Lung (tissue), 11 donors: ENCODE measurements at regions not wholly inside any gene's neighbourhood (a gene's known extent, or its start where the extent isn't known, plus 50 kb on each side); places are given as distances from the start of the nearest gene placed in this dataset.

ENCODE experiments used
- ATAC-seq: fragments of 200-7000 bp; cut with Tn5 transposase; one replicate; pipeline ENCODE4 v1.9.1; 2020; ENCODE audit warnings: moderate number of reproducible peaks; ENCODE audit not compliant: insufficient read depth, low FRiP score
- DNase-seq, 3 donors: peaks; one replicate each; pipeline ENCODE4 v3.0.0-alpha.2; 2013 to 2017
- H3K27ac ChIP-seq, 2 donors: one replicate each; pipeline ENCODE4 v1.5.1; 2013; ENCODE audit warnings: mild to moderate bottlenecking in 2 of 2, moderate library complexity in 2 of 2, control low read depth in 1 of 2, inconsistent platforms in 1 of 2, low read depth in 1 of 2, low read length in 1 of 2
- H3K27me3 ChIP-seq, 3 donors: one replicate each; pipeline ENCODE4 v1.5.1; 2013; ENCODE audit warnings: low read length in 2 of 3; ENCODE audit not compliant: control insufficient read depth in 3 of 3, insufficient read depth in 3 of 3
- H3K36me3 ChIP-seq, 4 donors: one replicate each; pipeline ENCODE4 v1.5.1; 2013; ENCODE audit warnings: low read length in 4 of 4, mild to moderate bottlenecking in 1 of 4, moderate library complexity in 1 of 4; ENCODE audit not compliant: control insufficient read depth in 4 of 4, insufficient read depth in 4 of 4
- H3K4me1 ChIP-seq, 5 donors: one replicate each; pipeline ENCODE4 v1.5.1; 2013; ENCODE audit warnings: low read length in 5 of 5, mild to moderate bottlenecking in 2 of 5, moderate library complexity in 1 of 5; ENCODE audit not compliant: control insufficient read depth in 5 of 5, insufficient read depth in 5 of 5
- H3K4me3 ChIP-seq: one replicate; pipeline ENCODE4 v1.5.1; 2013; ENCODE audit warnings: mild to moderate bottlenecking, control low read depth, moderate library complexity
- H3K9ac ChIP-seq, 2 donors: one replicate each; pipeline ENCODE4 v1.5.1; 2013; ENCODE audit warnings: low read length in 2 of 2, control low read depth in 1 of 2; ENCODE audit not compliant: insufficient read depth in 1 of 2
- H3K9me3 ChIP-seq, 4 donors: one replicate each; pipeline ENCODE4 v1.5.1; 2013; ENCODE audit warnings: low read length in 3 of 4, mild to moderate bottlenecking in 1 of 4, moderate library complexity in 1 of 4; ENCODE audit not compliant: control insufficient read depth in 4 of 4, insufficient read depth in 3 of 4
- WGBS, 2 donors: extraction: QIAGEN DNeasy Blood & Tissue Kit; methylation state at CpG; one replicate each; pipeline ENCODE4 v1.1.7; 2013; 5-methylcytosine and 5-hydroxymethylcytosine counted together
- TF ChIP-seq, protein P1 (sequence below): IDR thresholded peaks from 2 replicates; pipeline ENCODE4 v1.5.1; 2012; ENCODE audit warnings: mild to moderate bottlenecking; ENCODE audit errors: control extremely low read depth, extremely low read depth
- donor health status: control.
- donor health status: control.
- donor health status: Bipolar disorder and iron deficiency.
- donor health status: healthy.
- donor health status: DM: yes; HTN: yes; CAD: no.

DNA sequence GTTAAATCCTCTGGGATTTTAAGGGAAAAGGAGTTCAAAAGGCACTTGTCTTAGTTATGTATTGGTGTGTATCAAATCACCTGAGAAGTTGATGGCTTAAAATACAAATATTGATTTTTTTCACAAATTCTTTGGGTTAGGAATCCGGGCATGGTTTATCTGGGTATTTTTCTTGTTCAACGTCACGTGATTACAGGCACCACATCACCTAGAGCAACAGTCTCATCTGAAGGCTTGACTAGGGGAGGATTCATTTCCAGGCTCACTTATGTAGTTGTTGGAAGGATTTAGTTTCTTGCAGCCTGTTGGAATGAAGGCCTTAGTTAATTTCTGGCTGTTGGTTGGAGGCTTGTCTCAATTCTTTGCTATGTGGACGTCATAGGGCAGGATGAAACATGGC is 326.1 kb downstream of the STIM2 start:
- DNase-seq (no peak), ATAC-seq (no peak)
- Histone ChIP-seq H3K9ac (no peak overlapping the region), H3K36me3 (no peaks in the 10 kb centered on the region), H3K4me1 (no peaks in the 10 kb centered on the region), H3K4me3 (no peak overlapping the region), H3K9me3 (no peaks in the 10 kb centered on the region), H3K27me3 (no peaks in the 10 kb centered on the region), H3K27ac (no peak overlapping the region)
- TF ChIP-seq, protein P1, sequence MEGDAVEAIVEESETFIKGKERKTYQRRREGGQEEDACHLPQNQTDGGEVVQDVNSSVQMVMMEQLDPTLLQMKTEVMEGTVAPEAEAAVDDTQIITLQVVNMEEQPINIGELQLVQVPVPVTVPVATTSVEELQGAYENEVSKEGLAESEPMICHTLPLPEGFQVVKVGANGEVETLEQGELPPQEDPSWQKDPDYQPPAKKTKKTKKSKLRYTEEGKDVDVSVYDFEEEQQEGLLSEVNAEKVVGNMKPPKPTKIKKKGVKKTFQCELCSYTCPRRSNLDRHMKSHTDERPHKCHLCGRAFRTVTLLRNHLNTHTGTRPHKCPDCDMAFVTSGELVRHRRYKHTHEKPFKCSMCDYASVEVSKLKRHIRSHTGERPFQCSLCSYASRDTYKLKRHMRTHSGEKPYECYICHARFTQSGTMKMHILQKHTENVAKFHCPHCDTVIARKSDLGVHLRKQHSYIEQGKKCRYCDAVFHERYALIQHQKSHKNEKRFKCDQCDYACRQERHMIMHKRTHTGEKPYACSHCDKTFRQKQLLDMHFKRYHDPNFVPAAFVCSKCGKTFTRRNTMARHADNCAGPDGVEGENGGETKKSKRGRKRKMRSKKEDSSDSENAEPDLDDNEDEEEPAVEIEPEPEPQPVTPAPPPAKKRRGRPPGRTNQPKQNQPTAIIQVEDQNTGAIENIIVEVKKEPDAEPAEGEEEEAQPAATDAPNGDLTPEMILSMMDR = no peak
- 88 to 89% methylated on average over 4 of the region's 4 CpGs for WGBS, 2 donors

DNA sequence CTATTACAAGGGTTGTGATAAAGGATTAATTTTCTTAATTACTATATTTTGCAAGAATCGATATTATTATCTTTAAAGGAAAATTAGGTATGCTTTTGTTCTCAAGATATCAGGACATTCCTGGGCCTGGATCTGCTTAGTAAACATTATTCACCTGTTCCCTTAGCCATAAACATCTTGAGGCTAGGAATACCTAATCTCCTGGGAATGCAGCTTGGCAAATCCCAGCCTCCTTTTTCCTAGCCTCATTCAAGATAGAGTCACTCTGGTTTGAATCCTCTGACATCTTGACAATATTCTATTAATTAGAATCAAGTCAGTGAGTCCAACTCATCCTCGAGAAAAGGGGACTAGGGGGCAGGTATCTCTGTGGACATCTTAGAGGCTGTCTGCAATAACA is 327.1 kb downstream of the STIM2 start:
- no peak overlapping the region for H3K4me3 ChIP-seq
- WGBS, 2 donors = 83 to 89% methylated on average over 2 of the region's 2 CpGs
- H3K9me3 ChIP-seq = no peaks in the 10 kb centered on the region
- no peaks in the 10 kb centered on the region for H3K4me1 ChIP-seq
- H3K9ac ChIP-seq = no peak overlapping the region
- ATAC-seq (no peak), DNase-seq (no peak)
- TF ChIP-seq, protein P1 = no peak
- no peak overlapping the region for H3K27ac ChIP-seq
- H3K36me3 ChIP-seq = no peaks in the 10 kb centered on the region
- no peaks in the 10 kb centered on the region for H3K27me3 ChIP-seq

DNA sequence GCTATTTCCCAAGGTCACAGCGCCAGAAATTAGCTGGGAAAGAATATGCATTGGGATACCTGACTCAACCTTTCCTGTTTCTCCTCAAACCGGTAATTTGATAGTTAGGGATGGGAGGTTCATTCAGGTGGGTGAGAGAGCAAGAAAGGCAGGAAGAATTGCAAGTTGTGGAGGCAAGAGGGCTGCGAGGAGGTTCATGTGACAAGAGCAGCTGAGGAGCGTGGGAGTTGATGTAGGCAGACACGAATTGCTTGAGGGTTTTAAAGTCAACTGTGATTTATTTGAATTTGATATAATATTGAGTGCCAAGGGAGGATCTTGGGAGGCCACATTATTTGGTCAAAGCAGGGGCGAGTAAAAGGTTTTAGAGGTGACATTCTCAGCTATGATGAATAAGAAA is 329.0 kb downstream of the STIM2 start:
- Histone ChIP-seq H3K9ac (no peak overlapping the region), H3K36me3 (no peaks in the 10 kb centered on the region), H3K27ac (no peak overlapping the region), H3K4me1 (no peaks in the 10 kb centered on the region), H3K4me3 (no peak overlapping the region), H3K9me3 (no peaks in the 10 kb centered on the region), H3K27me3 (no peaks in the 10 kb centered on the region)
- TF ChIP-seq, protein P1 = no peak
- DNase-seq (no peak), ATAC-seq (no peak)
- 67 to 82% methylated on average over 6 of the region's 6 CpGs for WGBS, 2 donors

DNA sequence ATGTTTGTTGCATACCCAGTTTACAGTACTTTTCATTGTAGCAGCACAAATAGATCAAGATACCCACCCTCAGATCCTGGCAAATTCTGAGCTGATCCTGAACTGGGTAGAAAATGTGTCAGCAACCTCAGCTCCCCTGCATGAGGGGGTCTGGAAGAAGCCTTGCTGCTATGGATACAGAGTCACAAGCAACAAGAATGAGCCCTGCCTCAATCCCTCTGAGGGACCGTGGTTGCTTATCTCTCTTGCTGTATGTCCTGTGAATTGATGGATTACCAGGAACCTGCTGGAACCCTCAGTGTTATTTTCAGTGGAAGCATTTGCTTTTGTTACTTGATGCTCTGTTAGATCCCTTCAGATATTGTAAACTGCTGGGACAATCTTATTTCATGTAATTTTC is 331.0 kb downstream of the STIM2 start:
- Histone ChIP-seq H3K9ac (no peak overlapping the region), H3K27me3 (no peaks in the 10 kb centered on the region), H3K4me1 (no peaks in the 10 kb centered on the region), H3K36me3 (no peaks in the 10 kb centered on the region), H3K9me3 (no peaks in the 10 kb centered on the region), H3K4me3 (no peak overlapping the region), H3K27ac (no peak overlapping the region)
- 24 to 38% methylated on average over 1 of the region's 1 CpG for WGBS, 2 donors
- TF ChIP-seq, protein P1 = no peak
- ATAC-seq (no peak), DNase-seq (no peak)
